MM.1S (cell line): ENCODE measurements at regions not wholly inside any gene's neighbourhood (a gene's known extent, or its start where the extent isn't known, plus 50 kb on each side); places are given as distances from the start of the nearest gene placed in this dataset.

Source experiments
- CTCF ChIP-seq: fragments of 300-600 bp; sonication (generic); IDR thresholded peaks from 2 replicates; pipeline ENCODE4 v1.5.1; 2016; ENCODE audit warnings: antibody characterized with exemption, low read length, mixed read lengths
- EZH2 ChIP-seq: fragments of 300-600 bp; sonication (generic); optimal IDR thresholded peaks from 2 replicates; pipeline ENCODE3; 2017; ENCODE audit warnings: low read depth, mild to moderate bottlenecking, antibody characterized with exemption, low read length, mixed read lengths

- TF ChIP-seq CTCF (no peak), EZH2 (no peak)
These were observed 852.9 kb downstream of the DCDC2C start for GRCh38 chr2:4556135-4556896.
